Kidney (tissue), 13 donors: ENCODE measurements at regions not wholly inside any gene's neighbourhood (a gene's known extent, or its start where the extent isn't known, plus 50 kb on each side); places are given as distances from the start of the nearest gene placed in this dataset.
A peak's percentile ranks its signal among the peaks of the same experiment; 100 is the strongest.

Experiments used
- DNase-seq, 5 donors: peaks; one replicate each; pipeline ENCODE4 v3.0.0-alpha.2; 2013 to 2020
- FAIRE-seq: peaks from 2 replicates; lab custom pipeline; 2012; peaks lifted over from hg19 to GRCh38; lab: Jason Lieb, UNC
- H3K27ac ChIP-seq, 2 donors: one replicate each; pipeline ENCODE4 v1.7.0; 2013; ENCODE audit warnings: low read depth in 2 of 2, low read length in 2 of 2, inconsistent platforms in 1 of 2
- H3K27me3 ChIP-seq: one replicate; pipeline ENCODE4 v1.7.1; 2013; ENCODE audit warnings: low read length, inconsistent platforms; ENCODE audit not compliant: control insufficient read depth, insufficient read depth
- H3K36me3 ChIP-seq, 3 donors: one replicate each; pipeline versions ENCODE4 v1.7.0 to v1.7.1; 2013; ENCODE audit warnings: low read length in 3 of 3, control low read depth in 1 of 3, inconsistent platforms in 1 of 3; ENCODE audit not compliant: insufficient read depth in 3 of 3, control insufficient read depth in 2 of 3
- H3K4me1 ChIP-seq, 3 donors: one replicate each; pipeline versions ENCODE4 v1.7.0 to v1.7.1; 2013; ENCODE audit warnings: low read length in 3 of 3, inconsistent platforms in 1 of 3, low read depth in 1 of 3; ENCODE audit not compliant: control insufficient read depth in 2 of 3, insufficient read depth in 2 of 3
- H3K4me3 ChIP-seq, 3 donors: one replicate each; pipeline versions ENCODE4 v1.7.0 to v1.8.1; 2013; ENCODE audit warnings: low read length in 3 of 3, control low read depth in 1 of 3, inconsistent platforms in 1 of 3
- H3K9ac ChIP-seq, 3 donors: one replicate each; pipeline versions ENCODE4 v1.7.0 to v1.7.1; 2013; ENCODE audit warnings: low read length in 3 of 3, control low read depth in 1 of 3, inconsistent platforms in 1 of 3
- H3K9me3 ChIP-seq, 3 donors: one replicate each; pipeline versions ENCODE4 v1.7.0 to v1.7.1; 2013; ENCODE audit warnings: low read length in 3 of 3, control low read depth in 1 of 3, inconsistent platforms in 1 of 3; ENCODE audit not compliant: control insufficient read depth in 2 of 3, insufficient read depth in 1 of 3
- CTCF ChIP-seq: IDR thresholded peaks from 3 replicates; pipeline ENCODE4 v1.5.1; 2012; ENCODE audit warnings: mild to moderate bottlenecking, moderate library complexity, borderline replicate concordance; ENCODE audit not compliant: insufficient read depth; ENCODE audit errors: extremely low read depth
- intact Hi-C: fragments of 100-400 bp; cut with DNase I; formaldehyde crosslinking; loops from one replicate; pipeline ENCODE4 v1.11.1; 2022
- donor health status: control.
- donor health status: control.
- donor health status: control.
- donor health status: control.
- donor health status: control.
- donor health status: DM: yes; HTN: yes; CAD: no.
- donor health status: Normal renal cell carcinoma (clear cell type).

- Histone ChIP-seq H3K36me3 (no peaks in the 10 kb centered on the region), H3K4me1 (no peaks in the 10 kb centered on the region), H3K27ac (no peak overlapping the region), H3K4me3 (no peak overlapping the region), H3K27me3 (no peaks in the 10 kb centered on the region), H3K9ac (no peak overlapping the region), H3K9me3 (no peaks in the 10 kb centered on the region)
- intact Hi-C loops, result no loop called here
- FAIRE-seq (no peak), DNase-seq (peak in 2 of 5 donors; percentile 17 to 35)
- TF ChIP-seq CTCF, result no peak
Measured at GRCh38 chr16:62256406-62256805, 220.2 kb upstream of the CDH8 start.

DNA sequence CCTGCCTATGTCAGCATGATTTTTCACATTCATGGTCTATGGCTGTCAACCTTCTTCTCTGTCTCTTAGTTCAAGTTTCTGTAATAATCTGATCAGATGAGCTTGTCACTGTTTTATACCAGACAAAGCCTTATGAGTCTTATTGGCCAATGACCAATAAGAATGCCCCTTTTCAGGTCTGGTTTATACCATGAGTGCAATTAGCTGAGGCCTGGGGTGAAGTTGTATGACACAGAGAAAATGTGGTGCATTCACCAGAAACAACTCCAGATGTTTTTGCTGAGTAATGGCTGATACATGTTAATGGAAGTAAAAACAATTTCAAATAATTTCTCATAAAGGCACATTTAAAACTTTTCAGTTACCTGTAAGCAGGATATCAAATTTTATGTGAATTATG lies 218.6 kb upstream of the CDH8 start:
- H3K36me3 ChIP-seq, result no peaks in the 10 kb centered on the region
- H3K9ac ChIP-seq, result no peak overlapping the region
- DNase-seq, result no peak
- H3K4me3 ChIP-seq, result no peak overlapping the region
- TF ChIP-seq CTCF, result no peak
- FAIRE-seq, result no peak
- H3K27ac ChIP-seq, result no peak overlapping the region
- no peaks in the 10 kb centered on the region for H3K27me3 ChIP-seq
- no peaks in the 10 kb centered on the region for H3K9me3 ChIP-seq
- intact Hi-C loops, result no loop called here
- H3K4me1 ChIP-seq, result no peaks in the 10 kb centered on the region

GRCh38 chr16:62254372-62254771 lies 218.1 kb upstream of the CDH8 start:
- no peak overlapping the region for H3K27ac ChIP-seq
- FAIRE-seq (no peak), DNase-seq (no peak)
- no peak overlapping the region for H3K9ac ChIP-seq
- H3K4me1 ChIP-seq, result no peaks in the 10 kb centered on the region
- no peak for TF ChIP-seq CTCF
- no peak overlapping the region for H3K4me3 ChIP-seq
- no peaks in the 10 kb centered on the region for H3K36me3 ChIP-seq
- H3K27me3 ChIP-seq, result no peaks in the 10 kb centered on the region
- intact Hi-C loops, result no loop called here
- H3K9me3 ChIP-seq, result no peaks in the 10 kb centered on the region

DNA sequence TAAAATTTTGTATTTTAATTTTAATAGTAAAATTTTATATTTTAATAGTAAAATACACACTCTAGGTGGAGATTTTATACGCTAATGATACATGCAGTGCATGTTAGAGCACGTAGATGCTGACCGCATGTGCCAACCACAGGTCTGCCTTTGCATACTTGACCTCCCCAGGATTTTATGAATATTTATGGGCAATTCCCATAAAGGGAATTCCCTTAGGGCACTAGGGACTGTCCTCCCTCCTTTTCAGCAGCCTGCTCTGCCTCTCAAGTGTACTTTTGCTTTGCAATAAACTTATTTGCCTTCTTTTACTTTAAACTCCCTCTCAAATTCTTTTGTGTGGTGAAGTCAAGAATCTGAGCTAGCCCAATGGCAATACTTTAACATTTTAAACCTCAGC lies 217.7 kb upstream of the CDH8 start:
- TF ChIP-seq CTCF, result no peak
- FAIRE-seq (no peak), DNase-seq (peak in 1 of 5 donors; percentile 10)
- no peaks in the 10 kb centered on the region for H3K9me3 ChIP-seq
- no peak overlapping the region for H3K27ac ChIP-seq
- no peak overlapping the region for H3K4me3 ChIP-seq
- no peaks in the 10 kb centered on the region for H3K36me3 ChIP-seq
- no peak overlapping the region for H3K9ac ChIP-seq
- intact Hi-C loops, result no loop called here
- no peaks in the 10 kb centered on the region for H3K27me3 ChIP-seq
- no peaks in the 10 kb centered on the region for H3K4me1 ChIP-seq
